ENCODE measurements at regions not wholly inside any gene's neighbourhood (a gene's known extent, or its start where the extent isn't known, plus 50 kb on each side); places are given as distances from the start of the nearest gene placed in this dataset.

DNA sequence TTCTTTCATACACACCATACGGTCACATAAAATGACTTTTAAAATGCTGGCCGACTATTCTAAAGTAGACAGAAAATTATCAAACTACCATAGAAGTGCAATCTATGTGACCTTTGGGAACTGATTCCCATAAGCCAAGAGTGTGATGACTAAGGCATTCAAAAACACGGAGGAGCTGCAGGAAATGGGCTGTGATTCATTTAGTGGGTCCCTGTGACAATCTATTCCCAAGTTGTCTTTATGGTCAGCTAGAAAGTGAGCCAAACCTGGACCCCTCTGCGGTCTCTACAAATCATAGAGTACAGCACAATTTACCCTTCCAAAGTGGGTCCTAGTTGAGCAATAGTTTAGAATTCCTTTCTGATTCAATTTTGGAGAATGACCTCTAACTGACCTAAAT is 251.5 kb upstream of the CBLB start:
- H3K4me3 ChIP-seq (ENCODE audit: low read depth, low read length) = no peak overlapping the region
- TF ChIP-seq, protein P1, sequence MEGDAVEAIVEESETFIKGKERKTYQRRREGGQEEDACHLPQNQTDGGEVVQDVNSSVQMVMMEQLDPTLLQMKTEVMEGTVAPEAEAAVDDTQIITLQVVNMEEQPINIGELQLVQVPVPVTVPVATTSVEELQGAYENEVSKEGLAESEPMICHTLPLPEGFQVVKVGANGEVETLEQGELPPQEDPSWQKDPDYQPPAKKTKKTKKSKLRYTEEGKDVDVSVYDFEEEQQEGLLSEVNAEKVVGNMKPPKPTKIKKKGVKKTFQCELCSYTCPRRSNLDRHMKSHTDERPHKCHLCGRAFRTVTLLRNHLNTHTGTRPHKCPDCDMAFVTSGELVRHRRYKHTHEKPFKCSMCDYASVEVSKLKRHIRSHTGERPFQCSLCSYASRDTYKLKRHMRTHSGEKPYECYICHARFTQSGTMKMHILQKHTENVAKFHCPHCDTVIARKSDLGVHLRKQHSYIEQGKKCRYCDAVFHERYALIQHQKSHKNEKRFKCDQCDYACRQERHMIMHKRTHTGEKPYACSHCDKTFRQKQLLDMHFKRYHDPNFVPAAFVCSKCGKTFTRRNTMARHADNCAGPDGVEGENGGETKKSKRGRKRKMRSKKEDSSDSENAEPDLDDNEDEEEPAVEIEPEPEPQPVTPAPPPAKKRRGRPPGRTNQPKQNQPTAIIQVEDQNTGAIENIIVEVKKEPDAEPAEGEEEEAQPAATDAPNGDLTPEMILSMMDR (IDR thresholded peaks at IDR 0.05; ENCODE audit: borderline replicate concordance, insufficient read depth, low read depth, low read length) = no peak

DNA sequence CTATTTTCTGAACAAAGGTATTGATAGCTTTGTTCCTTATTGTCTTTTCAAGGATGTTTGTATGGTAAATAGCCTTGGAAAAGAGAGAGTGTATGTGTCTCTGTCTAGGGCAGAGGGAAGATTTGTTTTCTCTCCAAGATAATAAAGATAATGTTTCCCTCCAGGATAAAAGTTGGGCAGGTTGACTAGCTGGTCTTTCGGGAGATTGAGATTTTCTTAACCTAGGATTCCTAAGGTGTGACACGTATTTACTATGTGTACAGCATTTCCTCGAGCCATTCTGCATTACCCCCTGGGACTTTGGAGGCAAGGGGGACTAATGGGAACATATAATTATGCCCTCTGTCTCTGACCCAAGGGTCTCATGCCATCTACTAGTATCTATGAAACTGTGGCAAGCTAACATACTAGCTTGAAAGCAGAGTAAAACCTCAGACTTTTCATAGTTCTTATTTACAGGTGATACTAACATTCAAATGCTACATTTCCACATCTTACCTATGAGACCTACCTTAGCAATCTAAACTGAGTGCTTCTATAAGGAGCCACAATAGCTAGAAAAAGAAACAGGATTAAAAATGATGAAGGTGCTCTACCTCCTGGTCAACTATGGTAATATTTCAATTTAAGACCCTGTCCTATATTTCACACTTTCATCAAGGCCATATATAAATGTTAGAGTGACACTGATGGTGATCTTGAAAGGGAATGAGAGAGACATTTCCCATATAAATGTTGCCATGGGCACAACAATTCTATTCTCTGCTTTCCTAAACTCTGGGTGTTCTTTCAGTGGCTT is 252.9 kb upstream of the CBLB start:
- no peak overlapping the region for H3K4me3 ChIP-seq (ENCODE audit: low read depth, low read length)
- TF ChIP-seq, protein P1 (IDR thresholded peaks at IDR 0.05; ENCODE audit: borderline replicate concordance, insufficient read depth, low read depth, low read length) = no peak

DNA sequence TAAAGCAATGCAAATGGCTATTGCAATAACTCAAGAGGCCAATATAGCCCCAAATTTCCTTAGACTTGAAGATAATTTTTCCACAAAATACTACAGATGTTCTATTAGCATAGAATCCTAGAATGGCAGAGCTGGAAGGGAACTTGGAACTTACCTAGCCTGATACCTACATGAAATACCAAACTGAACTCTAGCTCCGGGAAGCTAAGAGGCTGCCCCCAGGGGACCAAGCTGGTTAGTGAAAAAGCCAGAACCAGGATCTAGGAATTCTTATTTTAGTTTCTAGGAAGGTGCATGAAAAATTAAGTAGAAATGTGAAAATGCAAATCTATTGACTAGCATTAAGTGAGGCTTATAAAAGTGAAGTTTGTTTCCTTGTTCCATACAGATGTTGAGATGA is 256.0 kb upstream of the CBLB start:
- no peak overlapping the region for H3K4me3 ChIP-seq (ENCODE audit: low read depth, low read length)
- TF ChIP-seq, protein P1 (IDR thresholded peaks at IDR 0.05; ENCODE audit: borderline replicate concordance, insufficient read depth, low read depth, low read length) = no peak

DNA sequence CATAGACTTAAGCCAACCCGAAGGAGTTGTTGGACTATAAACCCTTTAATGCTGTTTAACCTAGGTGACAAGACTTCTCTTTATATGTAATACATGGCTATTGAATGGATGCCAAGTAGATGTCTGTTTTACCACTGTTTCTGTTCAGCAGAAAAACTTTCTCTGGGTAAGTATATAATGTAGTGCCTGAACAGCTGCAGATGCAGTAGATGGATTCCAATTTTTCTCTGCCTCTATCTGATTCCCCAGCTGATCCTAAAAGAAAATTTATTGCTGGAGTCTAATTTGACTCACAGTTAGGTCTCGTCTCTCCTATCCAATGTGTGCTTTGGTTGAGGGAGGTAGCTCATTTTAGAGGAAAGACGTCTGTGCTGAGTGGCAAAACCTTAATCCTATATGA is 256.5 kb upstream of the CBLB start:
- H3K4me3 ChIP-seq (ENCODE audit: low read depth, low read length) = no peak overlapping the region
- TF ChIP-seq, protein P1 (IDR thresholded peaks at IDR 0.05; ENCODE audit: borderline replicate concordance, insufficient read depth, low read depth, low read length) = no peak

DNA sequence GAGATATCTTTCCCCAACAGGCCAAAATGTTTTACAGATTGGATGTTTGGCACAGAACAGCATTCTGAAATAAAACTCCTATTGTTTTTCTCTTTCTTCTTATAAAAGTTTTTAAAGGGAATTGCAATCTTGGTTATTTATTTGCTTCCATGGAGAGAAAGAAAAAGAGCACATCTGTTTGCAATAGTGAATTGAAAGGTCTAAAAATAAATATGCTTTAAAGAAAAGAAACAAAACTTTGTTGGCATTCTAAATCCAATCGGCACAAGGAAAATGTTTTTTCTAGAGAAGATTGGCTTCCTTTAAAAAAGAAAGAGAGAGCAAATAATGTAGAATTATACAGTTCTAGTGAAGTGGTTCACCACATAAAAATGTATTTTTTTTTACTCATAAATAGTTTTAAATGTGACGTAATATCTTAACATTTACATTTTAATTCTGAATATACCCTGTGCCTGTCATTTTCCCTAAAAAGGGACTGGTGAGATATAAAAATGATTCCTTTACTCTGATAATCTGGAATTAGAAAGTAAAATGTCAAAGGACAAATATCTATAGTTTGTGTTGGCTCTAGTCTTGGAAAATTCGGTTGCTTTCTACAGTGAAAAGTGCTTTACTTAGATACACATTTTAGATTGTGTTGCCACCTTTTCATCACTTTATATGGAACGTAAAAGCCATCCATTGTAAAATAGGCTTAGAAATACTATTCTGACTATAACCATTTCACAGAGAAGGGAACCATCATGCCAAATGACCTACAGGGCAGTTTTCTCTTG is 257.4 kb upstream of the CBLB start:
- TF ChIP-seq, protein P1 (IDR thresholded peaks at IDR 0.05; ENCODE audit: borderline replicate concordance, insufficient read depth, low read depth, low read length) = no peak
- no peak overlapping the region for H3K4me3 ChIP-seq (ENCODE audit: low read depth, low read length)

DNA sequence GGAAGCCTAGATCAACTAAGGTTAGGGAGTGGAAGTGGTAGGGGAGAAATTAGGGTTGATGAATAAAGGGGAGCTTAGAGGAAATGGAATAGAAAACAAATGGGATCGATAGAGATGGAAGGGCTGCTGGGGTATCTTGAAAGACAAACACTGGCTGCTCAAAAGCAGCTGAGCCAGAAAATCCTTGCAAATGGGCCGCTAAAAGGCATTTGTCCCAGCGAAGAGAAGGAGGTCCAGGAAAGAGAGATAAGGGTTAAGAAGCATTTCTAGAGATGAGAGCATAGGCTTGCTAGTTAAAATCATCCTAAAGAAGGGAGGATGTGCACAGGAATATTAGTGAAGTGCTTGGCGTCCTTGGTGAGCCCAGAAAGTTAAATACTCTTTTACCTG is 258.0 kb upstream of the CBLB start:
- TF ChIP-seq, protein P1 (IDR thresholded peaks at IDR 0.05; ENCODE audit: borderline replicate concordance, insufficient read depth, low read depth, low read length) = no peak
- no peak overlapping the region for H3K4me3 ChIP-seq (ENCODE audit: low read depth, low read length)
